GM10266 (cell line): ENCODE measurements at regions not wholly inside any gene's neighbourhood (a gene's known extent, or its start where the extent isn't known, plus 50 kb on each side); places are given as distances from the start of the nearest gene placed in this dataset.

ENCODE experiments used
- DNase-seq: peaks from one replicate; pipeline ENCODE4 v3.0.0; 2012; ENCODE audit errors: extremely low spot score
- TF ChIP-seq, protein P1 (sequence below): IDR thresholded peaks from 2 replicates; pipeline ENCODE4 v1.5.1; 2012; ENCODE audit warnings: mild to moderate bottlenecking, low read depth; ENCODE audit not compliant: control insufficient read depth, insufficient read depth; ENCODE audit errors: missing control alignments

GRCh38 chr1:193856261-193856660 lies 669.8 kb upstream of the B3GALT2 start:
- TF ChIP-seq, protein P1, sequence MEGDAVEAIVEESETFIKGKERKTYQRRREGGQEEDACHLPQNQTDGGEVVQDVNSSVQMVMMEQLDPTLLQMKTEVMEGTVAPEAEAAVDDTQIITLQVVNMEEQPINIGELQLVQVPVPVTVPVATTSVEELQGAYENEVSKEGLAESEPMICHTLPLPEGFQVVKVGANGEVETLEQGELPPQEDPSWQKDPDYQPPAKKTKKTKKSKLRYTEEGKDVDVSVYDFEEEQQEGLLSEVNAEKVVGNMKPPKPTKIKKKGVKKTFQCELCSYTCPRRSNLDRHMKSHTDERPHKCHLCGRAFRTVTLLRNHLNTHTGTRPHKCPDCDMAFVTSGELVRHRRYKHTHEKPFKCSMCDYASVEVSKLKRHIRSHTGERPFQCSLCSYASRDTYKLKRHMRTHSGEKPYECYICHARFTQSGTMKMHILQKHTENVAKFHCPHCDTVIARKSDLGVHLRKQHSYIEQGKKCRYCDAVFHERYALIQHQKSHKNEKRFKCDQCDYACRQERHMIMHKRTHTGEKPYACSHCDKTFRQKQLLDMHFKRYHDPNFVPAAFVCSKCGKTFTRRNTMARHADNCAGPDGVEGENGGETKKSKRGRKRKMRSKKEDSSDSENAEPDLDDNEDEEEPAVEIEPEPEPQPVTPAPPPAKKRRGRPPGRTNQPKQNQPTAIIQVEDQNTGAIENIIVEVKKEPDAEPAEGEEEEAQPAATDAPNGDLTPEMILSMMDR = no peak
- no peak for DNase-seq

DNA sequence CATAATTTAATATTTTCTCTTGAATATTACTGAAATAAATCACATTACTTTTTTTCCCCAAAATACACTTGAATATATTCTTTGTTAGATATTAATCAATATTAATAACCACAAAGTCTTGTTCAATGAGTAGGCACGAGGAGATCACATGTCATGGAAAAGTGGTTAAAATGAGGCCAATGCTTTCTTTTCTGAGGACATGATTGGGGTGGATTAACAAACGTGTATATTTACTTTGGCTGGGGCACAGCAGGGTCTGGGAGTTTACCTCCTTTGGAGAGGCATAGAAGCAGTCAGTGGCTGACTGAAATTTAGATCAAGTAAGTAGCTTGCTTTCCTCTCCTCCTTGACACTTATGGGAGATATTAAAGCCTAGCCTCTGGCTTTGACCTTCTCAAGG lies 664.3 kb upstream of the B3GALT2 start:
- TF ChIP-seq, protein P1 = no peak
- DNase-seq = no peak

GRCh38 chr1:193846876-193847604 lies 660.6 kb upstream of the B3GALT2 start:
- TF ChIP-seq, protein P1 = no peak
- no peak for DNase-seq

- TF ChIP-seq, protein P1 = no peak
- DNase-seq = no peak
Measured at GRCh38 chr1:193846411-193846810, 660.0 kb upstream of the B3GALT2 start.

DNA sequence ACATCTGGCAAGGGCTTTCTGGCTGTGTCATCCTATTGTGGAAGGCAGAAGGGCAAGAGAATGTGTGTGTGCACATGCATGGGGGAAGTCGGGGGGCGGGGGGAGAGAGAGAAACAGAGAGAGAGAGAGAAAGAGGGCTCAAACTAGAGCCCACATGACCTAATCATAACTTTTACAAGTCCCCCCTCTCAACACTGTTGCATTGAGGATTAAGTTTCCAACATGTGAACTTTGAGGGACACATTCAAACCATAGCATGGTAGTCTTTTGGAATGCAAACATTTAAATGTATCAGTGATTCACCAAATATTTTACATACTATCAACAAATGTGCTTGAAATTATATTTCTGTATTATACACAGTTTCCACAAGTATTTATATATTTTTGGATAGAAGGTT lies 655.4 kb upstream of the B3GALT2 start:
- TF ChIP-seq, protein P1 = no peak
- no peak for DNase-seq

DNA sequence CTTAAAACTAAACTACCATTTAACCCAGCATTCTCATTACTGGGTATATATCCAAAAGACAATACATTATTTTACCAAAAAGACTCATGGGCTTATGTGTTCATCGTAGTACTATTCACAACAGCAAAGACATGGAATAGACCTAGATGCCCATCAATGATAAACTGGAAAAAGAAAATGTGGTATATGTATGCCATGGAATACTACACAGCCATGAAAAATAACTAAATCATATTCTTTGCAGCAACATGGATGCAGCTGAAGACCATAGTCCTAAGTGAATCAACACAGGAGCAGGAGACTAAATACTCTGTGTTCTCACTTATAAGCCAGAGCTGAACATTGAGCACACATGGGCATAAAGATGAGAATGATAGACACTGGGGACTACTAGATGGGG lies 645.1 kb upstream of the B3GALT2 start:
- TF ChIP-seq, protein P1 = no peak
- no peak for DNase-seq

- TF ChIP-seq, protein P1 = no peak
Measured at GRCh38 chr1:193827516-193827915, 641.1 kb upstream of the B3GALT2 start.

More at GRCh38 chr1:193827516-193827915, 641.1 kb upstream of the B3GALT2 start:
- DNase-seq = no peak
